ENCODE measurements at regions not wholly inside any gene's neighbourhood (a gene's known extent, or its start where the extent isn't known, plus 50 kb on each side); places are given as distances from the start of the nearest gene placed in this dataset.
"Not testable (repeated sequence)": the region's sequence is repeated elsewhere in the genome, so short reads cannot be mapped to it uniquely, and the experiment has no call there.

- not testable (repeated sequence) for TF ChIP-seq FOXM1 (IDR thresholded peaks at IDR 0.05; ENCODE audit: borderline replicate concordance); HDGF (IDR thresholded peaks at IDR 0.05; ENCODE audit: borderline replicate concordance); SUZ12 (IDR thresholded peaks at IDR 0.05); PKNOX1 (IDR thresholded peaks at IDR 0.05); FOXA1 (IDR thresholded peaks at IDR 0.05); BHLHE40 (IDR thresholded peaks at IDR 0.05; ENCODE audit: borderline replicate concordance); TARDBP (IDR thresholded peaks at IDR 0.05); L3MBTL2 (conservative IDR thresholded peaks at IDR 0.05)
Observed at GRCh38 chr15:54749461-54749860, 447.3 kb downstream of the RSL24D1 start.

Data from HEK293T (cell line).